Urinary bladder (tissue), 3 donors: ENCODE measurements at regions not wholly inside any gene's neighbourhood (a gene's known extent, or its start where the extent isn't known, plus 50 kb on each side); places are given as distances from the start of the nearest gene placed in this dataset.

Source experiments
- DNase-seq: peaks from one replicate; pipeline ENCODE4 v3.0.0-alpha.2; 2015; ENCODE audit errors: extremely low spot score
- H3K27ac ChIP-seq: one replicate; pipeline ENCODE4 v1.5.1; 2013; ENCODE audit warnings: low read depth, mild to moderate bottlenecking, moderate library complexity
- H3K36me3 ChIP-seq: one replicate; pipeline ENCODE4 v1.6.1; 2013; ENCODE audit warnings: mild to moderate bottlenecking, moderate library complexity; ENCODE audit not compliant: insufficient read depth
- H3K4me1 ChIP-seq: one replicate; pipeline ENCODE4 v1.6.1; 2013; ENCODE audit warnings: mild to moderate bottlenecking, moderate library complexity; ENCODE audit not compliant: insufficient read depth
- H3K4me3 ChIP-seq: one replicate; pipeline ENCODE4 v1.5.1; 2013; ENCODE audit warnings: low read depth, low read length
- WGBS: extraction: QIAGEN DNeasy Blood & Tissue Kit; methylation state at CpG from one replicate; pipeline ENCODE4 v1.1.7; 2013; 5-methylcytosine and 5-hydroxymethylcytosine counted together
- donor health status: healthy with polysubstance abuse.
- donor health status: healthy.

GRCh38 chr6:21900730-21901129 is 307.2 kb downstream of the SOX4 start:
- WGBS: 72% methylated on average over 2 of the region's 2 CpGs
- no peak overlapping the region for H3K4me3 ChIP-seq
- DNase-seq: no peak
- H3K36me3 ChIP-seq: no peaks in the 10 kb centered on the region
- no peaks in the 10 kb centered on the region for H3K4me1 ChIP-seq
- no peak overlapping the region for H3K27ac ChIP-seq

DNA sequence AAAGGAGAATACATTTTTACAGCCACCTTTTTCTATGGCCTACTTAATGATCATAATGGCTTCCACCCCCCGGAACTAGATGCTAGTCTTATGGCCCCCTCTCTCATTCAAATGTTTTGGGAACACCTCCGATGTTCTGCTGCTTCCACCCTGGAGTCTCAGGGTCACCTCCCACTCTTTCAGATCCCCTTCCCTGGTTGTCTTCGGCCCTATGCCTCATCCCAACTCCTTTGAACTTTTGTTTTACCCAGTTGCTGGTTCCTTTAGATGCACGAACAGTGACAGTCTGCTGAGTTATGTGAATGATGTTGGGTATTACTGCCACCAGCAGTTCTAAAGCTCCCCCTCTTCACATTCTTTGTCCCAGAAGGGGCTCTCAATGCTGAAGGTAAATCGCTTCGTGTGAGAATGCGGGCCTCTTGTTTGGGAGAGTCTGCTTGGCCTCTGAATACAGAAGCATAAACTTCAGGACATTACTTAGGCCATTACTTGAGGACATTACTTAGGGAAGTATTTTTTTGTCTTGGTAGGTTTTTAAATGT is 309.1 kb downstream of the SOX4 start:
- H3K36me3 ChIP-seq: no peaks in the 10 kb centered on the region
- DNase-seq: no peak
- no peaks in the 10 kb centered on the region for H3K4me1 ChIP-seq
- H3K4me3 ChIP-seq: no peak overlapping the region
- no peak overlapping the region for H3K27ac ChIP-seq
- WGBS: 86% methylated on average over 7 of the region's 7 CpGs

- Histone ChIP-seq H3K4me3 (no peak overlapping the region), H3K4me1 (no peaks in the 10 kb centered on the region), H3K36me3 (no peaks in the 10 kb centered on the region), H3K27ac (no peak overlapping the region)
- WGBS: 76% methylated on average over 2 of the region's 2 CpGs
- DNase-seq: no peak
Measured at GRCh38 chr6:21905531-21905930, 312.0 kb downstream of the SOX4 start.

DNA sequence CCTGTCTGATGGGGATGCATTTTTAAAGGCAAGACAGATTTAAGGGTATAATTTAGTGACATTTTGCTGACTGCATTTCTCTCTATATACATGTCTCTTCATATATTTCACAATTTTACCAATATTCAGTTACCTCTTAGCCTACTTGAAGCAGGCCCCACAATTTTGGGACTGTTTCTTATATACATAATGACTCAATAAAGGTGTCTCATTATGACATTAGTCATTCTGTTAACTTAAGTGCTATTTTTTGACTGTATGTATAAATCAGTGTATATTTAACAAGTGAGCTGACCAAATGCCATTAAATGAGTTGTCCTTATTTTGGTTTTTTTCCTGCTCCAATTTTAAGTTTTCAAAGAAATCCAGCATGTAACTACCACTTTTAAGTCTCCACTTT is 313.3 kb downstream of the SOX4 start:
- no peak for DNase-seq
- Histone ChIP-seq H3K27ac (no peak overlapping the region), H3K4me1 (no peaks in the 10 kb centered on the region), H3K36me3 (no peaks in the 10 kb centered on the region), H3K4me3 (no peak overlapping the region)

GRCh38 chr6:21907291-21907690 is 313.7 kb downstream of the SOX4 start:
- Histone ChIP-seq H3K27ac (no peak overlapping the region), H3K4me1 (no peaks in the 10 kb centered on the region), H3K36me3 (no peaks in the 10 kb centered on the region), H3K4me3 (no peak overlapping the region)
- DNase-seq: no peak
- 91% methylated on average over 4 of the region's 4 CpGs for WGBS

DNA sequence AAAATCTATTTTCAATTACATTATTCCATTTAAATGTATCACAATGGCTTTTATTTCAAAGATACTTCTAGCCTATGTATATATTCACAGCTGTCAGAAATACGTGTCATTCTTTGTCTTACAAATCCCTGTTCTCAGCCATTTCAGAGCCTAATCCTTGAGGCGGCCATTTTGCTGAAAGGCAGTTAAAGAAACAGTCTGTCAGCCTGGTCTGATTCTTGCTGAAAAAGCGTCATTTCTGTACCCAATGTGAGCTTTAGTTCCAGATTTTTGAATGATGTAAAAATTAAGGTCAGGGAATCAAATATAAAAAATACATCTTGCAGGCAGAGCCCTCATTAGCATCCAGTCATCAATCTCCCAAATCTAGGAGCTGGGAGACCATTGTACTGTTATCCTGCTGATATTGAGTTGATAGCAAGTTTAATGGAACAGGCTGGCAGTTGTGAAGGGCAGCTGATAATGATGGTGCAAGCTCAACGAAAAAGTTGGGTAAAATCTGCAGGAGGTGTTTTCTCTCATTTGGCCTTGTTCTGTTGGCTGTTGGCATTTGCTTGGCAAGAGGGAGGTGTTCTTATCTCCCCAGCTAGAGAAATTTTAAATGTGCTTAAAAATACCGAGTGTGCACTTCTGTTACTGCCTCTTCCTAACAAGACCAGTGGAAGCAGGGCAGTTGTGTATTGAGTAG is 314.8 kb downstream of the SOX4 start:
- WGBS: 76% methylated on average over 5 of the region's 5 CpGs
- Histone ChIP-seq H3K27ac (no peak overlapping the region), H3K4me3 (no peak overlapping the region), H3K4me1 (no peaks in the 10 kb centered on the region), H3K36me3 (no peaks in the 10 kb centered on the region)
- DNase-seq: no peak

DNA sequence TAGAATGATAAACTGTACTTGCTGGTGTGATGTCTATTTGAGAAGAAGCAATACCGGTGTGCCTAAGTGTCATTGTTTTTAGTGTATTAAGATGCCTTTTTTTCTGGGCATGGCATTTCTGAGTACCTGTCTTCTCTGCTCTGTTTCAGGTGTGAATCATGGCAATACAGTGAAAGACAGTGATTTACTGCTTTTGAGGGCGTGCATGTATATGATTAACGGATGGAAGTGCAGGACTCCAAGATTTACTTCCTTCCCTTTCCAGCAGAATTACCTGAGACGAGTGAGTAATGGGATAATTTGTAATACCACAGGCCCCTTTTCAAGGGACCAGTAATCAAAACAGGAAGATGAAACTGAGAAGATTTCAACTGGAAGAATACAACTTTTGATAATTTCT is 315.8 kb downstream of the SOX4 start:
- Histone ChIP-seq H3K27ac (no peak overlapping the region), H3K4me1 (no peaks in the 10 kb centered on the region), H3K36me3 (no peaks in the 10 kb centered on the region), H3K4me3 (no peak overlapping the region)
- no peak for DNase-seq
- 88% methylated on average over 4 of the region's 4 CpGs for WGBS

DNA sequence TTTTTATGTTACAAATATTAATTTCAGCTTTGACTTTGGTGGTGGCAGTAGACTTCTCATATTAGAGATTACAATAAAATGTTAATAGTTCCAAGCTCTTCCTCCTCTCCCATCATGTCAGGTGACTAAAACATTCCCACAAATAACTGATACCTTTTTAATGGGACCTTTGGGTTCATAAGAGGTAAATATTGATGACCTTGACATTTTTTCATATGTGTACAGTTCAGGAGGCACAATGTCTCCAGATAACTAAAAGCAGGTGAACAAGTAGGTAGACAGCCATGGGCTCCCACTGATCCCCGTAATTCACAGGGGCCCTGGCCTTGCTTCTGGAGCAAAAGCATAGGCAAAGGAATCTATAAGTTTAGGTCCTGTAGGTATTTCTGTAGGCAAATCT is 317.7 kb downstream of the SOX4 start:
- Histone ChIP-seq H3K4me3 (no peak overlapping the region), H3K36me3 (no peaks in the 10 kb centered on the region), H3K4me1 (no peaks in the 10 kb centered on the region), H3K27ac (no peak overlapping the region)
- WGBS: 95% methylated on average over 1 of the region's 1 CpG
- DNase-seq: no peak

DNA sequence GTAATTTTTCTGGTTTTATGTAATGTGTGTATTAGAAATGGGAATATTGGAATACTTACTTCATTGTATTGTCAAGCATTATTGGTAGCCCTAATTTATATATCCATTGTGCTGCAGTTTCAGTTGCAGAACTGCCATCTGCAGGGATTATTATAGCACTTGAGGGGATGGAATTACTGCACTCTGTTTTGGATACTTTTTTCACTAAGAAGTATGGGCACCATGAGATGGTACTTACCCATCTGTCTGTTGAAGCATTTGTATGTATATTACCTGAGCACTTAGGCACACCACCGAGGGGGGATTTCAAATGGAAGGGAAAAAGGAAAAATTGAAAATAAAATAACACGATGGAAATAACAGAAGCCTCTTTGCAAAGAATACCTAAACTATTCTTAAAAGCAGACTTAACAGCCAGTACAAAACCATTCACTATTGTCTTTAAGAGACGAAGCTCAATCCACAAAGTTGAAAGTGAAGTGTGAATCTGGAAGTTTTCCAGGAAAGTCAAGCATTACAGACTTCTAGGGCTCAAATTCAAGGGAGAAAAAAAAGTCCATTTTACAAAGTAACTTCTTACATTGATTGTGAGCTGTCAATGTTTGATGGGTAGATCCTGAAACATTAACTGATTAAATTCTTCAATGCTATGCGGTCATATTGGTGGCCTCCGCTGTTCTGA is 318.7 kb downstream of the SOX4 start:
- DNase-seq: no peak
- H3K27ac ChIP-seq: no peak overlapping the region
- 86% methylated on average over 5 of the region's 5 CpGs for WGBS
- H3K36me3 ChIP-seq: no peaks in the 10 kb centered on the region
- H3K4me1 ChIP-seq: no peaks in the 10 kb centered on the region
- H3K4me3 ChIP-seq: no peak overlapping the region

DNA sequence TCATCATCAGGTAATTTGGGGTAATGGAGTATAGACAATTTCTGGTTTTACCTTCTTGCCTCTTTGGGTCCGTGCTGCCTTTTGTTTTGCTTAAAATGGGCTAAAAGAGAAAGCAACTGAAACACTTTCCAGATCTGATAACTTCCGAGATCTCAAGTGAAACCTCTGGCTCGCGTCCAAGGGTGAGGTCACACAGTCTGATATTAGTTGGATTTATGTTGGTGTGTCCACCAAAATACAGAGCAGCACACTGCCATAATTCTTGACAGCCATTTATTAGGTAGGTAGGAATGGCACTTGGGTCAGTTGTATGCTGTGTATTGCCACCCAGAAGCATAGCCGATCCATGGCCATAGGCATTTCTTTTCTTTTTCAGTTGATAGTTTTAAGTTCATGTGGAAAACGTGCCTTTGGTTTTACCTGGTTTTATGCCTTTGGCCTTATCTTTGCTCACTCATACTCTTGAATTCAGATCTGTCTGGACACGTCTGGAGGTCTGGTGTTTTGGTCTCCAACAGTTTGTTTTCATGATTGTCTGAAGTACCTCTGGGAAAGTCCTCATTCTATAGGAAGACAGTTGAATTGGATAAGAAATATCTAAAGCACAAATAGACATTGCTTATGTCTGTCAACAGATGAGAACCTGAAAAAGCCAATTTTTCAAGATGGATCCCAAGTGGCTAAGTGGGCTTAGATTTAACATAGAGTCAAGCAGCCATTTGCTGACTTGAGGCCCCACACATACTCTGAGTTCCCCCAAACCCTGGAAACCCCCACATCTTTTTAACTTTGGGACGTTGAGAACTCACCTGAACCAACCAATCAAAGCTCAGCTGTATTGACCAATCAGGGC is 320.8 kb downstream of the SOX4 start:
- Histone ChIP-seq H3K4me1 (peaks cover 2% of the 10 kb centered on the region), H3K4me3 (no peak overlapping the region), H3K36me3 (no peaks in the 10 kb centered on the region), H3K27ac (no peak overlapping the region)
- peak; percentile 79 for DNase-seq
- 37% methylated on average over 8 of the region's 8 CpGs for WGBS

DNA sequence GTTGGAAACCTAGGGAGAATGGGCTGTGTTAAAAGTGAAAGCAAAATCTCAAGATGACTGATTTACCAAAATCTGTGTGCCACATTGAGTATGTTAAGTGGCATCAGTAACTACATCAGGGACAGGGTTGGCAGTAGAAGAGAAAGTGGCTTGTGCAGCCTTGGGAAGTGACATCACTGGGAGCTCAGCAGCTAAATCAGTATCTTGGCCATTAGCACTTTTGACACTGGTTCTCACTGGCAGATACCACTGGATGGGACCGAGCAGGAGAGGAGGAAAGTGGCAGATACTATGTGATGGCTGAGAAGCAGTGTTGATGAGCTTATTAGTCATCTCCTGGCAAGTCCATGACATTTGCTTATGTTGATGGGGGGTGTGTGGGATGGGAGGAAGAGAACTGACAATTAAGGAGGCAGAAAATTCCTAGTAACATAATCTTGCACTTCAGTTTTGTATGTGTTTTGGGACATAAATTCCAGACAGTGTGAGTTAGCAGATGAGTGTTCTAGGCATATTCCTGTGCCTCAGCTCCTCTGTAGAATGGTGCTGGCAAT is 322.2 kb downstream of the SOX4 start:
- no peaks in the 10 kb centered on the region for H3K36me3 ChIP-seq
- H3K4me3 ChIP-seq: no peak overlapping the region
- 56% methylated on average over 1 of the region's 1 CpG for WGBS
- peaks cover 2% of the 10 kb centered on the region for H3K4me1 ChIP-seq
- no peak for DNase-seq
- no peak overlapping the region for H3K27ac ChIP-seq

GRCh38 chr6:21918041-21918440 is 324.5 kb downstream of the SOX4 start:
- no peak overlapping the region for H3K4me3 ChIP-seq
- WGBS: 82% methylated on average over 7 of the region's 7 CpGs

GRCh38 chr6:21918666-21919065 is 325.1 kb downstream of the SOX4 start:
- peaks cover 2% of the 10 kb centered on the region for H3K4me1 ChIP-seq
- H3K36me3 ChIP-seq: no peaks in the 10 kb centered on the region
- DNase-seq: no peak
- 91% methylated on average over 4 of the region's 4 CpGs for WGBS
- H3K27ac ChIP-seq: no peak overlapping the region
- H3K4me3 ChIP-seq: no peak overlapping the region

More at GRCh38 chr6:21918041-21918440, 324.5 kb downstream of the SOX4 start:
- Histone ChIP-seq H3K36me3 (no peaks in the 10 kb centered on the region), H3K4me1 (peaks cover 2% of the 10 kb centered on the region), H3K27ac (no peak overlapping the region)
- peak; percentile 64 for DNase-seq
